Duodenal mucosa (tissue), 2 donors: ENCODE measurements at regions not wholly inside any gene's neighbourhood (a gene's known extent, or its start where the extent isn't known, plus 50 kb on each side); places are given as distances from the start of the nearest gene placed in this dataset.
A peak's percentile ranks its signal among the peaks of the same experiment; 100 is the strongest.

Experiments used
- H3K27ac ChIP-seq: one replicate; pipeline ENCODE4 v1.7.0; 2013; ENCODE audit warnings: low read depth, low read length
- H3K27me3 ChIP-seq, 2 donors: one replicate each; pipeline ENCODE4 v1.7.0; 2013; ENCODE audit warnings: low read length in 2 of 2, control low read depth in 1 of 2; ENCODE audit not compliant: insufficient read depth in 2 of 2, control insufficient read depth in 1 of 2
- H3K36me3 ChIP-seq, 2 donors: one replicate each; pipeline ENCODE4 v1.7.0; 2013; ENCODE audit warnings: low read length in 2 of 2, control low read depth in 1 of 2; ENCODE audit not compliant: insufficient read depth in 2 of 2, control insufficient read depth in 1 of 2
- H3K4me1 ChIP-seq, 2 donors: one replicate each; pipeline ENCODE4 v1.7.0; 2013; ENCODE audit warnings: low read length in 2 of 2, control low read depth in 1 of 2; ENCODE audit not compliant: insufficient read depth in 2 of 2, control insufficient read depth in 1 of 2
- H3K4me3 ChIP-seq, 2 donors: one replicate each; pipeline ENCODE4 v1.7.0; 2013; ENCODE audit warnings: low read length in 2 of 2, low read depth in 1 of 2
- H3K9ac ChIP-seq, 2 donors: one replicate each; pipeline ENCODE4 v1.7.0; 2013; ENCODE audit warnings: low read length in 2 of 2, low read depth in 1 of 2
- H3K9me3 ChIP-seq, 2 donors: one replicate each; pipeline ENCODE4 v1.7.0; 2013; ENCODE audit warnings: low read length in 2 of 2, control low read depth in 1 of 2; ENCODE audit not compliant: control insufficient read depth in 1 of 2

DNA sequence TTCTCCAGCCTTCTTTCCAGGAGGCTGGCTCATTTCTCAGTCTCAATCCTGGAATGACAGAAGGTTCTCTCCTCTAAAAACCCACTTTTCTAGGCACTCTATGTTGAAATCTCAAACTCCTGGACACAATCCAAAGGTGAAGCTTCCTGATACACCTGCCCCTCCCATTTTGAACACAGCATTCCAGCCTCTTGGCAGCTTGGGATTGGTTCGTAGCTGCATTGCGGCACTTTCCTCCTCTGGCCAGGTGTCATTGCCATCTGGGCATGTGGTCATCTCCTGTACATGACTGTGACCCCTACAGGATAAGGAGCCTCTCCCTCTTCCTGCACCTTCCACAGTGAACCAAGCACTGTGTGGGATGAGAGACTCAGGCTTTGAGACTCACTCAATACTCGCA, 230.2 kb upstream of the B3GAT1 start:
- H3K9ac ChIP-seq: no peak overlapping the region
- no peaks in the 10 kb centered on the region for H3K9me3 ChIP-seq
- H3K27ac ChIP-seq: no peak overlapping the region
- H3K36me3 ChIP-seq: no peaks in the 10 kb centered on the region
- H3K4me1 ChIP-seq: peaks cover 5 to 17% of the 10 kb centered on the region in 2 donors
- no peak overlapping the region for H3K4me3 ChIP-seq
- H3K27me3 ChIP-seq: no peaks in the 10 kb centered on the region

DNA sequence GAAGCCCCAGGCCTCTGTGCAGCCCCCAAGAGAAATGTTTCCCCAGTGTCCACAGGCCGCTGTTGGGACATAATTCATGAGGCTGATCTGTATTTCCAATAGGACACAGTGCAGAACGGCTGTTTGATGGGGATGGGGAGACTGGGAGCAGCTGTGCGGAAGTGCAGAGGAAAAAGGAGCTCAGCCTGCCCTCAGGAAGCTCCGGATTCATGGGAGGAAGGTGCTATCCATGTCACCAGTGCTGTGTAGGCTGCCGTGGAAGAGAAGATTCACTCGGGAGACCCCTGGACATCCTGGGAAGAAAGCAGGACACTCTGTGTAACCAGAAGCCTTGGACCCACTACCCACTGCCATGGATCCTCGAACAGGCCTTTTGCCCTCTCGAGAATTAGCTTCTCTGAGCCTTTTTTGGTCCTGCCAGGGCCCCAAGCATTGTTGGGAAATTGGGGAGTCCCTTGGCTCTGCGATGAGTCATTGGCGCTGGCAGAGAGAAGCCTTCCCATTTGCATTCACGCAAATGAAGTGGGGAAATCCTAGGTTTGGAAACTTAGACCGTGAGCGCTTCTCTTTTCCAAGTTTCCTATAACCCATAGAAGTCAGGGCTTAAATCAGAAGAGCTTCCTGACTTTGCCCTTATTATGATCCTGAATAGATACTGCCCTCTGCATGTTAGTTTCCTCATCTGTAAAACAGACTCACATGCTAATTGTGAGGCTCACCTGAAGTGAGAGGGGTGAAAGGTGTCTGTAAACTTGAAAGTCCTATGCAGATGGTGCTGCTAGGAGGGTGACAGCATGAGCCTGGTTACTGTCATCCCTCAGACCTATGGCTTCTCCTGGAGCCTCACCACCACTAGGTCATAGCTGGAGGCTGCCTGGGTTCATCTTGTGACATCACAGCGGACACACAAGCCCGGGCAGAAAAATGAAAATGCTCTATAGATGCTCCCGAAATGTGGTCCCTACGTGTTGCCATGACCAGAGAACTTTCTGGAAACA, 229.2 kb upstream of the B3GAT1 start:
- Histone ChIP-seq H3K4me3 (no peak overlapping the region), H3K4me1 (peaks cover 5 to 17% of the 10 kb centered on the region in 2 donors), H3K27me3 (no peaks in the 10 kb centered on the region), H3K9ac (no peak overlapping the region), H3K9me3 (no peaks in the 10 kb centered on the region), H3K36me3 (no peaks in the 10 kb centered on the region), H3K27ac (no peak overlapping the region)

DNA sequence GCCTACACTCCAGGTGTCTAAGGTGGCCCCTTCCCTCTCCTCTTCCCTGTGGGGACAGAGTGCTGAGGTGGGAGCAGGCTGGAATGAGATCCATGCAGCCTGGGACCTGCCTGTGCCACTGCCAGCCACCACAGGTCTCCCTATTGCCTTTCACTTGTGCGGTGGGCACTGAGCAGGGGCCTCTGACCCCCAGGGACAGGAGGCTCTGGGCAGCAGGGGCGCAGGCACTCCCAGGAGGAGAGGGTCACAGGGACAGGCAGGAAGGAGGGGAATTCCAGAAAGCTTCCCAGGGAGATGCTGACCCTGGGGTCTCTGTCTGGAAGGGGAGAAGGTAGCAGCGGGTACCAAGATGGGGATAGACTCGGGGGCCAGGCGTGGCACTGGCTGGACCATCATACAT, 228.5 kb upstream of the B3GAT1 start:
- no peak overlapping the region for H3K27ac ChIP-seq
- peaks cover 0 to 3% of the 10 kb centered on the region in 2 donors for H3K27me3 ChIP-seq
- H3K4me1 ChIP-seq: peaks cover 5 to 17% of the 10 kb centered on the region in 2 donors
- H3K4me3 ChIP-seq: no peak overlapping the region
- peak overlapping the region in 1 of 2 donors; percentile 0 for H3K9ac ChIP-seq
- H3K36me3 ChIP-seq: no peaks in the 10 kb centered on the region
- H3K9me3 ChIP-seq: no peaks in the 10 kb centered on the region

DNA sequence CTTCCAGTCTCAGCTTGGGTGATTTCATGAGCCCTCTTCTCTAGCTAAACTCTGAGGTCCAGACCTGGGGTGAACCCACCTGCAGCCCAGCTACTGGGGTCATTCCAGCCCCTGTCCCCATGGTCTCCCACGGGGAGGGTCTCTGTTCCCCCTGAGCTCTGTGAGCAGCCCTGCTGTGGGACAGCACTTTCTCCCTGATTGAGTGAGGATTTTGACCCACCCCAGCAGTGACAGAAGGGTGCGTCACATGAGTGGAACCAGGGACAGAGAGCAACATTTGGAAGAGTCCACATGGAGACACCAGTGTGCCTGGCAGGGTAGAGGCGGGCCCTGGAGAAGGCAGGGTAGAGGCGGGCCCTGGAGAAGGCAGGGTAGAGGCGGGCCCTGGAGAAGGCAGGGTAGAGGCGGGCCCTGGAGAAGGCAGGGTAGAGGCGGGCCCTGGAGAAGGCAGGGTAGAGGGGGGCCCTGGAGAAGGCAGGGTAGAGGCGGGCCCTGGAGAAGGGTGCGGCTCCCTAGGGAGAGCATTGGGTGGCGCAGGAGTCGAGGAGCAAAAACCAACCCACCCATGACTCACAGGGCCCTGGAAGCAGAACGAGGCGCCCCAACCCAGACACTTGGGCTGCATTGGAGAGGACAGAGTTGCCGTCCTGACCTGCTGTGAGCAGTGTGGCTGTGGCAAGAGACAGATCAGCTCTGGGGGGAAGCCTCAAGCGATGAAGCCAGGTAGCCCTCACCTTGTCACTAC, 227.7 kb upstream of the B3GAT1 start:
- Histone ChIP-seq H3K4me3 (no peak overlapping the region), H3K27me3 (peaks cover 0 to 3% of the 10 kb centered on the region in 2 donors), H3K9ac (peak overlapping the region in 1 of 2 donors; percentile 0), H3K9me3 (no peaks in the 10 kb centered on the region), H3K4me1 (peaks cover 5 to 17% of the 10 kb centered on the region in 2 donors), H3K36me3 (no peaks in the 10 kb centered on the region), H3K27ac (no peak overlapping the region)

DNA sequence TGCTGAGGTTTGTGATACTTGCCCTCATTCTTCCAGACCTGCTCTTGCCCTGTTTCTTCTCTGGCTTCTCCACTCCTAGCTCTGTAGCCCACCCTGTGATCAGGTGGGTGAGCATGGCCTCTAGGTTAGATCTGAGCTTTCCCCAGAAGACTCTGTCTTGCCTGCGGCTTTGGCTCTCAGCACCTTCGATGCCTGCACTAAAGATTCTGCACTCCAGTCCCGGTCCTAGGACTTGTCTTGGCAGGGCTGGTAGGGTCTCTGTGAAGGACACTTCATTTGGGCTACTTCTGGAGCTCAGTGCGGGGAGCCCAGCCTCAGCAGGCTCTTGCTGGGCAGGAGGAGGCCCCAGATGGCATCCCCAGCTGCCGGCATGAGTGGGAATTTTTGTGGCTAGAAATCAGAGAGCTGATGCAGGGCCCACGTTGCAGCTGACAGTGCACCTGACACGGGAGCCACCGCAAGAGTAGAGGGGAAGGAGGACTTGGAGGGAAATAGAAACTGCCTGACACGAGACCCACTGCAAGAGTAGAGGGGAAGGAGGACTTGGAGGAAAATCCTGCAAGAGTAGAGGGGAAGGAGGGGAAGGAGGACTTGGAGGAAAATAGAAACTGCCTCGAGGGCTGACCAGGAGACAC, 226.9 kb upstream of the B3GAT1 start:
- H3K4me3 ChIP-seq: no peak overlapping the region
- H3K9ac ChIP-seq: no peak overlapping the region
- H3K9me3 ChIP-seq: no peaks in the 10 kb centered on the region
- H3K27ac ChIP-seq: no peak overlapping the region
- H3K27me3 ChIP-seq: peaks cover 0 to 3% of the 10 kb centered on the region in 2 donors
- no peaks in the 10 kb centered on the region for H3K36me3 ChIP-seq
- H3K4me1 ChIP-seq: peaks cover 5 to 17% of the 10 kb centered on the region in 2 donors

DNA sequence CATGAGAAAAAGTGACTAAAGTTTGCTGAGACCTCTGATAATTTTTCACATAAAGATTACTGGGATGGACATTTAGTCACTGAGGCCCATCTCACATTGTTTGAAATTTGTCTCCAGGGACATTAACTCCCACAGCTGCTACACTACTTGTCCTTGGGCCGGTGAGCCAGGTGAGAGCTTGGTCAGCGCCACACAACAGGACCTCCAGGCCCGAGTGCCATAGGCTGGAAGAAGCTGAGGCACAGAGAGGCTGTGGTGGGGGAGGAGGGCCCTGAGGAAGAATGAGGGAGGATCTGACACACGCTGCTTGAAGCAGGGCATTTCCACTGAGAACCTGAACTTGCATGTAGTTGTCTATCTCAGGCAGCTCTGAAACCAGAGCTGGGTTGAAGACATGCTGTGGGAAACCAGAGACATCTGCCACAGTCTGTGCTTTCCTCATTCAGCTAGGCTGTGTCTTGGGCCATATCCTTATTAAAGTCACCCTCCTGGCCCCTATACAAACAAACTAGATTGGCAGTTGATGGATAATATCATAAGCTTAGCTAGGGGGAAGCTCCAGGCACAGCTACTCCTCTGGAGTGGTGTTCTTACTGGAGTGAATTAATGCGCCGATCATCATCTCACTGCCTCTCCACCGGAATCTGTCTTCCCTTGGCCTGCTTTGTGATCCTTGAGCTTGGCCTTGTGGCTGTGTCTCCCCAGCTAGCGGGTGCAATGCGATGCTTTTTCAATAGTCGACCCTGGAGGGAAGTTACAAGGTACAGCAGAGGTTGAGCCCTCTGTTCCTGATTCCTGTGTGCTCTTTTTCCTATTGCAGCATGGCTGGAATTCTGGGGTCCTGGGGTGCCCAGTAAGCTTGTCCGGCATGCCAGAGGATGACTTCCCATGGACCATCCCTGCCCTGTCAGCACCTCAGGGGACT, 225.3 kb upstream of the B3GAT1 start:
- peaks cover 0 to 3% of the 10 kb centered on the region in 2 donors for H3K27me3 ChIP-seq
- no peaks in the 10 kb centered on the region for H3K36me3 ChIP-seq
- H3K9me3 ChIP-seq: no peaks in the 10 kb centered on the region
- no peak overlapping the region for H3K4me3 ChIP-seq
- H3K27ac ChIP-seq: no peak overlapping the region
- H3K4me1 ChIP-seq: peaks cover 5 to 17% of the 10 kb centered on the region in 2 donors
- no peak overlapping the region for H3K9ac ChIP-seq

DNA sequence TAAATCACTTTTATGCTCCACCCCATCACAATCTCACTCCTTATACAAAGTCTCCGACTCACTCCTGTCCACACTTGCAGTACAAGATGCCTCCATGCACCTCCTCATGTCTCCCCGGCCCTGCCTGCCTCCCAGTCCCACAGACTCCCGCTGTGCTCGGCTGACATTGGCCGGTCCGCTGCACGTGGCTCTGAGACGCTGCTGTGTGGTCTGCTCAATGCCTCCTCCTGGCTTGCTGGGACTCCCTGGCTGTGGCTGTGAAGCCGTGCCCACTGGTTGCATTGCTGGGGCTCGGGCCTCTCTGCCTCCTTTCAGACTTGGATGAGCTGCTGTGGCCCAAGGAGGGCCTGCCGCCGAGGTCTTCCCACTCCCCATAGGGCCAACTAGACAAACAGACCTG, 224.0 kb upstream of the B3GAT1 start:
- H3K9me3 ChIP-seq: no peaks in the 10 kb centered on the region
- H3K27me3 ChIP-seq: peaks cover 0 to 3% of the 10 kb centered on the region in 2 donors
- H3K36me3 ChIP-seq: no peaks in the 10 kb centered on the region
- no peak overlapping the region for H3K27ac ChIP-seq
- no peak overlapping the region for H3K4me3 ChIP-seq
- H3K4me1 ChIP-seq: peaks cover 5 to 12% of the 10 kb centered on the region in 2 donors
- no peak overlapping the region for H3K9ac ChIP-seq

DNA sequence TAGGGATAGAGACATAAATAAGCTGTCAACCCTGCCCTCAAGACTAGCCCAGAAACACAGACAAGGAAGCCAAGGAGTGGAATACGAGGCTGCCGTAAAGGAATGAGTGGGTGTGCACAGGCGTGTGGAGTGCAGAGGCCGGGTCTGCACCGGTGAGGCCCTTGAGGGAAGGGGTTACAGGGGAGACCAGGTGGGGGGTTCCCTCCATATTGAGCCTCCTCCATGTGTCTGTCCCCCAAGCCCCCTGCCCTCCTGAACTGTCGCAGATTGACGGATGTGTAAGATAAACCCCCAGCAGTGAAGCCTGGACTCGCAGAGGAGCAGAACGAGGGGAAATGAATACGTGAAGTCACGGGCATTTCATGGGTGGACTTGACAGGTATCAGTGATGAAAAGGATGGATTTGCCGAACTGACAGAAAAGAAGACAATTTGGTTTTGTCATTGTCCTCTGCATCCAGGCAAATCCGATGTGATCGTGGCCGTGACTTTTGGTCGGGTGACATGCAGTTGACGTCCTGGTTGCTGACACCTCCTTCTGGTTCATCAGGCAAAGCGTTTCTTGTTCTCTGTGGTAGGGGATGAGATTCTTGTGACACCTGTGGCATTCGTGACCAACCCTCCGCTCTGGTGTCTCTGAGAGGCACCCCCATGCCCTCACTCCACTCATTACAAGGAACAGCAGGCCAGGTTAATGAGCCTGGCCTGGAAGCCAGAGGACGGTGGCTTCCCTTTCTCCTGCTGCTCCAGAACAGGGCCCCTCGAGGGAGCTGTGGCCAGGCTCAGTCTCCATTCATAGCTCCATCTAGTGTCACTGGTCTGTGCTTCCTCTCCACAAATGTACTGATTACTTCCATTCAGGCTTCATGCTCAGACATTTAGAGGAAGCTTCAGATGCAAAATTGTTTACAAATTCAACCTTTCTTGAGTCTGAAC, 223.1 kb upstream of the B3GAT1 start:
- no peak overlapping the region for H3K4me3 ChIP-seq
- H3K9ac ChIP-seq: no peak overlapping the region
- no peaks in the 10 kb centered on the region for H3K9me3 ChIP-seq
- H3K27me3 ChIP-seq: peaks cover 0 to 3% of the 10 kb centered on the region in 2 donors
- H3K36me3 ChIP-seq: no peaks in the 10 kb centered on the region
- H3K4me1 ChIP-seq: peaks cover 2 to 6% of the 10 kb centered on the region in 2 donors
- H3K27ac ChIP-seq: no peak overlapping the region
